ENCODE measurements at regions not wholly inside any gene's neighbourhood (a gene's known extent, or its start where the extent isn't known, plus 50 kb on each side); places are given as distances from the start of the nearest gene placed in this dataset.
A peak's percentile ranks its signal among the peaks of the same experiment; 100 is the strongest.

DNA sequence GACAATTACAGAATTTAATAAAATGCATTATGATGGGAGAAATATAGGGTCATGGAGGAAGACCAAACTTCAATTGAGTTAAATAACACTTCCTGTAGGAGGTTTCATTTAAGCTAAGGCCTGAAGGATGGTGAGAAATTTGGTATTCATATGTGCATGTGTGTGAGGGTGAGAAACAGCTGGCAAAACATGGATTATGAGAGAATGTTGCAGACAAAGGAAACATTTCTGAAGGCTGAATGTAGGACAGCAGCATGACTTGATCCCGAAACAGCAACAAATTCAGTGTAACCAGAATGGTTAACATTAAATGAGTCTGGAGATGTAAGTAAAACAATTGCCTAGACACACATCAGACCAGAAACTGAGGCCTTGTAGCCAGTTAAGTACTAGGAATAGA is 630.8 kb downstream of the NR4A2 start:
- DNase-seq (ENCODE audit: low read depth in 2 of 2) = no peak
- H3K4me3 ChIP-seq (replicated peaks in 1 of 2; ENCODE audit: low read depth in 2 of 2, low read length in 2 of 2) = no peak overlapping the region
- TF ChIP-seq, protein P1, sequence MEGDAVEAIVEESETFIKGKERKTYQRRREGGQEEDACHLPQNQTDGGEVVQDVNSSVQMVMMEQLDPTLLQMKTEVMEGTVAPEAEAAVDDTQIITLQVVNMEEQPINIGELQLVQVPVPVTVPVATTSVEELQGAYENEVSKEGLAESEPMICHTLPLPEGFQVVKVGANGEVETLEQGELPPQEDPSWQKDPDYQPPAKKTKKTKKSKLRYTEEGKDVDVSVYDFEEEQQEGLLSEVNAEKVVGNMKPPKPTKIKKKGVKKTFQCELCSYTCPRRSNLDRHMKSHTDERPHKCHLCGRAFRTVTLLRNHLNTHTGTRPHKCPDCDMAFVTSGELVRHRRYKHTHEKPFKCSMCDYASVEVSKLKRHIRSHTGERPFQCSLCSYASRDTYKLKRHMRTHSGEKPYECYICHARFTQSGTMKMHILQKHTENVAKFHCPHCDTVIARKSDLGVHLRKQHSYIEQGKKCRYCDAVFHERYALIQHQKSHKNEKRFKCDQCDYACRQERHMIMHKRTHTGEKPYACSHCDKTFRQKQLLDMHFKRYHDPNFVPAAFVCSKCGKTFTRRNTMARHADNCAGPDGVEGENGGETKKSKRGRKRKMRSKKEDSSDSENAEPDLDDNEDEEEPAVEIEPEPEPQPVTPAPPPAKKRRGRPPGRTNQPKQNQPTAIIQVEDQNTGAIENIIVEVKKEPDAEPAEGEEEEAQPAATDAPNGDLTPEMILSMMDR (IDR thresholded peaks at IDR 0.05; ENCODE audit: low read depth, low read length) = no peak

DNA sequence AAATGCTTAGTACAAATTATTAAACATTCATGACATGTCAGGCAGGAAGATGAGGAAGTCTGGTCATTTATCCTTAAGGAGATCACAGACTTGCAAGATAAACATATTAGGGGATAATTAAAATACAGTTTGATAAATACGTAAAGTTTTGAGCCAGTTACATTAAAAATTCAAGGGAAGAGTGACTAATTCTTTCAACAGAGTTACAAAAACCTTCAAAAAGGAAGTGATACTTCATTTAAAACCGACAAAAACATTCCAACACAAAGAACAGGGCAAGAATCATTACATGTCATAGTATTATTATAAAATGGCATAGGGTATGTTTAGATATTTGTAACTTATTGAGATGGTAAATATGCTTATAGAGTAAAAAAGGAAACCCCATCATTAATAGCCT is 636.0 kb downstream of the NR4A2 start:
- no peak overlapping the region for H3K4me3 ChIP-seq (replicated peaks in 1 of 2; ENCODE audit: low read depth in 2 of 2, low read length in 2 of 2)
- TF ChIP-seq, protein P1 (IDR thresholded peaks at IDR 0.05; ENCODE audit: low read depth, low read length) = no peak
- DNase-seq (ENCODE audit: low read depth in 2 of 2) = no peak

DNA sequence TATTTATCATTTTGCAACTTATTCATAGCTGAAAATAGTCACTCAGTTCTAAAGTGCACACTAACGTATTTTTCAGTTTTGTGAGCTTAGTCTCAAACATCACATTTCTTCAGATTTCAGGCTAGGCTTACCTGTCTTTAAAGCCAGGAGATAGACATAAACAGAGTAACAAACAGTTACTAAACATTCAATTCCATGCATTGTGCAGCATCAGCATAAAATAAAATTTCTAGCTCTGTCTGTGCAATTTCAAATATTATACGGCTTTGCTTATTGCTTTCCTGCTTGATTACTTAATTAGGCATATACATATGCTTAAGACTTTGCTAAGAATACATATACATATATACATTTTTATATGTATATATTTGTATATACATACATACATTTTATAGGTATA is 637.0 kb downstream of the NR4A2 start:
- no peak overlapping the region for H3K4me3 ChIP-seq (replicated peaks in 1 of 2; ENCODE audit: low read depth in 2 of 2, low read length in 2 of 2)
- TF ChIP-seq, protein P1 (IDR thresholded peaks at IDR 0.05; ENCODE audit: low read depth, low read length) = no peak
- DNase-seq (ENCODE audit: low read depth in 2 of 2) = no peak

DNA sequence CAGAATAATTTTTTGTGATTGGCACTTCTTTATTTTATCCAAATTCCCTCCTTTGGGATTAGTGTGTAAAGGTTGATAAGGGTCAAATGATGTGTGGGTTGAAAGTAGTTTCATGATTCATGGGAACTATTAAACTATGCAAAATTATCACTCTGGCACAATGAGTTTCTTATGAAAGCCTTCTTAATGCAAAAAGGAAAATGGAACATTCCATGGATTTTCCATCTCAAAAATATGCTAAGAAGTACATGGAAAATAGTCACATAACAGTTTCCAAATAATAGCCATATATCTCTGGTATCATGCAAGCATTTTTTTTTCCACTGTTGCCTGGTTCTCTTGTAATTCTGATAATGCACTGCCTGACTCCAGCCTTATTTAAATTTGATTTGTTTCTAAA is 639.7 kb downstream of the NR4A2 start:
- no peak overlapping the region for H3K4me3 ChIP-seq (replicated peaks in 1 of 2; ENCODE audit: low read depth in 2 of 2, low read length in 2 of 2)
- DNase-seq (ENCODE audit: low read depth in 2 of 2) = no peak
- TF ChIP-seq, protein P1 (IDR thresholded peaks at IDR 0.05; ENCODE audit: low read depth, low read length) = no peak

DNA sequence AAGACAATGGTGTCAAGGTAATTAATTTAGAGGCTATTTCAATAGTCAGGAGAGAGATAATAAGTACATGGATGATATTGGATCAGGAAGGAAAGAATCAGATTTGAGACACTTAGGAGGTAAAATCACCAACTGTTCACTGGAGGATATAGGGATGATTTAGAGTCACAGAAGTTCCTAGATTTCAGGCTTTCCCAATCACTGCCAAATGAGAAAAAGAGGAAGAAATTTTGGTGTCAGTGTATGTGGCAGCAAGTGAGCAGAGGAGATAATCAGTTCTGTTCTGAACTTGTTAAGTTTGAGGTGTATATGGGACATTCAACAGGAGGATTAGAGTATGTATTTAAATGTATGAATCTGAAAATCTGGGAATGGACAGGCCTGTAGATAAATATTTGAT is 640.4 kb downstream of the NR4A2 start:
- TF ChIP-seq, protein P1 (IDR thresholded peaks at IDR 0.05; ENCODE audit: low read depth, low read length) = no peak
- H3K4me3 ChIP-seq (replicated peaks in 1 of 2; ENCODE audit: low read depth in 2 of 2, low read length in 2 of 2) = no peak overlapping the region
- DNase-seq (ENCODE audit: low read depth in 2 of 2) = no peak

DNA sequence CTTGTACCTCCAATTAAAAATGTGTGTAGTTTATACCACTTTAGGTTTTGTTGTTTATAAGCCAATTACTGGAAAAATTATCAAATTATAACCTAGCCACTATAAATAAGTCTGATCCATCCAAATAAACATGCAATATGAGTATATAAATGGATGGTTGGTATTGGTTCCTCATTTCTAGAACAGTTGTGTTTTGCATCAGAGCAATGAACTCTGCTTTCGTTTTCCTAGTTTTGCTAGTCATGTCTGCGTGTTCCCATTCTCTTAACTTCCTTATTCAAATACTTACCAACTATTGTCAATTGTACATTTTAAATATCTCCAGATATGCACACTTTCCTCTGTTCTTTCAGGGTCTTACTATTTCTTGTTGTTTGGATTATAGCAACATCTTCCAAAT is 641.7 kb downstream of the NR4A2 start:
- DNase-seq (ENCODE audit: low read depth in 2 of 2) = no peak
- no peak overlapping the region for H3K4me3 ChIP-seq (replicated peaks in 1 of 2; ENCODE audit: low read depth in 2 of 2, low read length in 2 of 2)
- TF ChIP-seq, protein P1 (IDR thresholded peaks at IDR 0.05; ENCODE audit: low read depth, low read length) = no peak

DNA sequence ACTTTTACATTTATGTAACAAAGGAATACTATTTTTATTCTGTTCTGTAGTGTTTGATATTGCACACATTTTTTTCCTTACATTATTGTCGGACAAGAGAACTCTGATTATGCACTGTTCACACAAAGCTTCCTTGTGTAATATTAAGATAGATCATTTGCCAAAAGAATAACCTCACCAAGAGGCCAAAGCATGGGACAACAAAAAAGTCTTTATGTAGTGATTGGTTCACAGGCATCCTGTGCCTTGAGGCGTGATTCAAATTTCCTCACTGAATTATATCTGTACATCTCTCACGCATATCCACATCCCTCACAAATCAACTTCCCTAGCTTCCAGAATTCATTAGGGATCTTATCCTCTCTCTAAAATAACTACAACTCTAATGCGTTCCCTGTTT is 642.7 kb downstream of the NR4A2 start:
- TF ChIP-seq, protein P1 (IDR thresholded peaks at IDR 0.05; ENCODE audit: low read depth, low read length) = no peak
- peak in 1 of 2 donors; percentile 3 for DNase-seq (ENCODE audit: low read depth in 2 of 2)
- no peak overlapping the region for H3K4me3 ChIP-seq (replicated peaks in 1 of 2; ENCODE audit: low read depth in 2 of 2, low read length in 2 of 2)
